Ammon's horn (tissue), 1 donor: ENCODE measurements at regions not wholly inside any gene's neighbourhood (a gene's known extent, or its start where the extent isn't known, plus 50 kb on each side); places are given as distances from the start of the nearest gene placed in this dataset.
"Not testable (repeated sequence)": the region's sequence is repeated elsewhere in the genome, so short reads cannot be mapped to it uniquely, and the experiment has no call there.

Experiments used
- DNase-seq: peaks from one replicate; pipeline ENCODE4 v3.0.0-alpha.2; 2016; ENCODE audit warnings: low spot score

DNA sequence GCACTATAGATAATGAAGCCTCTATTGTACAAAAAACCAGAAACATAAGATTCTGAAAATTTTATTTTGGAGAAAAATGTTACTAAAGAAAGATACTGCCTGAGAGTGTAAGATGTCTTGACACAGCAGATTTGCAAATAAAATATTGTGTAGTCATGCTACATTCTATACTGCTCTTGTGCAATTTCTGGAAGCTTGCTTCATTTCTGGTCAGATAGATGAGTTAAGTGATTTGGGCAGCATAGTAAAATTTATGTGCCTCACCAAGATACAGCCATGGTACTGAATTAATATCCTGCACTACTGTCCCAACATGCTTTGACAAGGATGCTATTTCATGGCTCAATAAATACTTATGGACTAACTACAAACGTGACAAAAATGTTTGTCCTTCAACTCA, 55.1 kb upstream of the STARD13 start:
- DNase-seq = no peak

DNA sequence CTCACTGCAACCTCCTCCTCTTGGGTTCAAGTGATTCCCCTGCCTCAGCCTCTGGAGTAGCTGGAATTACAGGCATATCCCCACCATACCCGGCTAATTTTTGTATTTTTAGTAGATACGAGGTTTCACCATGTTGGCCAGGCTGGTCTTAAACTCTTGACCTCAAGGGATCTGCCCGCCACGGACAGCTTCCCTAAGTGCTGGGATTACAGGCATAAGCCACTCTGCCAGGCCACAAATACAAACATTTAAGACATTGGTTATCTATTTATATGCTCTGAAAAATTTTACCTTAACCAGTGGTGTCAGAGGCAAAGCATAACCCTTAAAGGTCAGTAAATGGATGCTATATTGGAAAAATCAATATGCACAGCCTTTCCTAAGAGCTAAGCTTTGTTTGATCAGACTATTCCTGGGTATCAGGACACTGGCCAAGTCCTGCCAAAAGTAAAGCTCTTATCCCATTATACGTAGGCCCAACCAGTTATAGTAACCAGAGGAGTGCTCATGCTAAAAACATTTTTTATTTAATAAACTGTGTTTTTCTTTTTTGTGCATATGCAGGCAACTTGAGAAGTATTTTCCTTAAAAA, 56.4 kb upstream of the STARD13 start:
- DNase-seq = no peak

DNA sequence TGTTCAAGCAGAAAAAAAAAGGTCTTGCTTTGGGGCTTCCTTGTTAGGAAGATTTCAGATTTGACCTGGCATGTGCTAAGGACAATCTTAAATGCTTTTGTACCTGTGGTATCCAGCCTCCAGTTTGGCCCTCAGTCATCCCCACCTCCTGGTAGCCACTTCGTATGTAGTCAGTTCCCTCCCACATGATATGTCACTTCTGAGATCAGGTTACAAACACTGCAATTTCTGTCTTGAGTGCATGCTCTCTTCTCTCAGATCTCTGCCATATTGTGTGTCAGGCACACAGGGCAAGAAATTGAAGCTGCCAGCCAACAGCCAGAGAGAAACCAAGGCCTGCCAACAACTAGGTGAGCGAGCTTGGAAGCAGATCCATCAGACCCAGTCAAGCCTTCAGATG, 60.3 kb upstream of the STARD13 start:
- DNase-seq = no peak

DNA sequence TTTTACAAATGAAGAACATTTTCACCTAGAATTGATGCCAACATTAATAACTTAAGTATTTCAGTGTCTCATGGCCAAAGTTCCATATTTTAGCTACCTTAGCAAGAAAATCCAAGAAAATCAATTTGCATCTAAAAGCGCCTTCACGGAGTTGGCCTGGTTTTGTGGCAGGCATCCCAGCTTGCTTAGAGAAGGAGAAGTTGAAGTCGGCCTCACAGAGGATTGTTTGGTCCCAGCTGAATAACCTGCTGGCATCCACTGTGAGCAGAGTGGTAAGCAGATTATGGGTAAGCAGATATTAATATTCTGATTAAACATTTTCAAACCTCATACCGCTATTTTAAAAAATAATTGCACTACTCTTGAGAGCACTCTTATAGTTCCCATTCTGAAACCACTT, 62.3 kb upstream of the STARD13 start:
- peak; percentile 74 for DNase-seq

DNA sequence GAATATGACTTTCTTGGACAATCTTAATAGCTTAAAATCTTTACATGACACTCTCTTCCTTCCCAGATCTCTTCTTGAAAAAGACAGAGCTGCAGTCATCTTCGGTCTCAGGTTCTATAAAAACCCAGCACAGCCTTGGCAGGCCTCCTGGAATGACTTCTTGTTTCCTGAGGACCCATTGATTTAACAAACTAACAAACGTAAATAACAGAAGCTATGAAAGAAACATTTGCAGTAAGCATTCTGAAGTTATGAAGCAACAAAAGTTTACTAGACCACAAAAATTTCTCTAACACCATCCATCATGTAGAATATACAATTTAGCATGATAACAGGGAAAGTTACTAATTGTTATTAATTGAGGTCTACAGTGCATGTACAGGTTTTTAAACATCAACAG, 62.8 kb upstream of the STARD13 start:
- no peak for DNase-seq

DNA sequence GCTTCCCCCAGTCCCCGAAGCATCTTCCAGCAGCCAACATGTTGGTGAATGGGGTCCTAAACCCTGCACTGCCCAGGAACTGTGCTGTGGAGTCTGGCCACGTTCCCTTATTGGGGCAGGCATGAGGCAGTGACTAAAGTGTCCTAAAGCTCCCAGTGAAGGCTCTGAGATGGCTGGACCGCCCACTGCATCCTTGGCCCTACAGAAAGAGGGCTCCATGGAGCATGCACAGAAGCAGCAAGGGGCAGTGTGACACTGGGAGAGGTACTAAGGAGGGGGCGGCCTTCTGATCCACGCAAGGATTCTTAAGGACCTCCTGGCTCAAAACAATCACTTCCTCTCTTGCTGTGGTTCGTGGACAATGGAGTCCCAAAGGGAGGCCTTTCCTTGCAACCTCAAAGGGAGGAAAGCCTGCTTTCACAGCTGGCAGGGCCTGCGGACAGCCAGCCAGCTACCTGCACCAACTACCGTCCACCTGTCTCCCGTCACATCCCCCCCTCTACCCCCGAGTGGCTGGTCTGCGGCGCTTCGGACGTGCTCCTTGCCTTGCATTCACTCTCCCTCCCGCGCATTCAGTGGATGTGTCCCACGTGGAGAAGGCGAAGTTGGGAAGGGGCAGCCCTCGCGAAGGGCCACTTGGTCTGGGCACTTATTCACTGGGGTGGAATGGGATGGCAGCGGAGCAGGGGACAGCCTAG, 63.9 kb upstream of the STARD13 start:
- DNase-seq = peak; percentile 32

DNA sequence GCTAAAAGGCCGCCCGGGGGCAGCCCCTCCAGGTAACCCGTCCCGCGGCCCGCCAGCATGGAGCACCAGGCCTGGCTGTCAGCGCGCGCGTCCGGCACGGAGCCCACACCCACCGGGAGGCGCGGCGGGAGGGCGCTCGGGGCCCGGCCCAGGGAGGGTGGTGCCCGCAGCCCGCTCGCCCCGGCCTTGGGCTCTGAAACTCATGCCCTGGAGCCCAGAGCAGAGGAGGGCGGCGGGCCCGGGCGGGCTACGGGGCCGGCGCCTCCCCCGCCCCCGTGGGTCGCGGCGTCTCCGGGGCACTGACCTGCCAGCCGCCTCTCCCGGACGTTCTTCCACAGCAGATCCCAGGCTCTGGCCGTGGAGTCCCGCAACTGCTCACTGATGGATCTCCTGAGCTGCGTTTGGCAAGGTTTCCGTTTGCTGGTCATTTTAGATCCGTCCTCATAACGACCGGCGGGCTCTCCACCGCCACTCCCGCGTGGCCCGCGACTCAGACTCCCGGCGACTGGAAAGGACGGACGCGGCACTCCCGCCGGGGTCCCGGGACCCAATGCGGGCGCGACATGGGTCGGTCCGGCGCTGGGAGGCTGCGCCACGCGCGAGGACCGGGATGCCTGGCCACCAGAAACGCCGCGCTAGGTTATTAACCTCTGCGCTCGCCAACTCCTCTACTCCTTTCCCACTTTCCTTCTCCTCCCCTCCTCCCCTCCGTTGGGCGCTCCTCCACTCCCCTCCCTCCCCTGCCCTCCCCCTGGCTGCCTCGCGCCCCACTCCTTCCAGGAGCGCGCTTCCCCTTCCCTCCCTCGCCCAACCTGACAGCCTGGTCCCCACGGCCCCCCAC, 64.7 kb upstream of the STARD13 start:
- DNase-seq = peak; percentile 52

DNA sequence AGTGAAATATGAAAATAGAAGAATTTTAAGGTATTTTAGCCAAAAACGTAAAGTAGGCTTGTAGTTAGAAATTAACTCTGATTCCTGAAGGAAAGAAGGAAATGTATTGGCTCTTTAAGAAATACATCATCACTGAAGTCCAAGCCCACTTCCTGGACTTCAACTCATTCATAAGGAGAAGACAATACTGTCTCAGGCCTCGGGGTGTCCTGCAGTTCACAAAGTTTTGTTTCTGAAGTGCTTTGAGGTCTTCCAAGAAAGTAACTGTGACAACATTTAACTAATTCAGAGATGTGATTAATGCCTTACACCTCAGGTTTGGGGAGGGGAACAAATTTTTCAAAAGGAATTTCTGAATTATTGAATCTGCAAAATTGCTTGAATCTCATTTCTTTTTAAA, 65.8 kb upstream of the STARD13 start:
- no peak for DNase-seq

DNA sequence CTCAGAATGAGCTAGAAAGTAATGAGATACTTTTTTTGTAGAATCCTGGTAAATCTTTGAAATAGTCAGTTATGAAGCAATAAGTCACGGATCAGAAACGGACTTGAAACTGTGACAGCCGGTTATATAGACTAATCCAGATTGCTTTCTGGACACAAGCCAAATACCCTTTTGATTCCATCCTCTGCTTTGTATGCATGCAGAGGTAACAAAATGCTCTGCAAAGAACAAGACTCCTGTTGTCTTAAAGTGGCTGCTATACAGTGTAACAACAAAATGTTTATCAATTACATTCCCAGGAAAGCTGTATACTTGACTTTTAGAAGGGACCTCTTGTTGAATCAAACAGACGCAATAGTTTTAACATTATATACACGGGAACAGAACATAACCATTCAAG, 66.5 kb upstream of the STARD13 start:
- DNase-seq = no peak

DNA sequence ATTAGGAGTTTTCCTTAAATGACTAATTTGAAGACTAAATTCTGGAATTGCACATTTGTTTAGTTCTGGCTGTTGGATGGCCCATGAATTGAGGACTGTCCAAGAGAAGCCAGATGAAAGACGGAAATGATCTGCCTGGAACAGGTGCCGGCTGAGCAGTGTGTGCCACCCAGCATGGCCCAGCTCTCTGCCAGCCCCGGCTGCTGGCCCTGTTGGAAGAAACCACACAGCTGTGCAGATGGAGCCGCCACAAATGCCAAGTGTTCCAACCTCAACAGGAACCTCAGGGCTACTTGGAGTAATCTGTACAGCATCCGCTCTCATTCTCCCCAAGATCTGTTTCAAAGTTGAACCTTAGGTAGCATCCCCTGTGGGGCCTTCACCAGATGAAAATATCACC, 67.0 kb upstream of the STARD13 start:
- peak; percentile 40 for DNase-seq

DNA sequence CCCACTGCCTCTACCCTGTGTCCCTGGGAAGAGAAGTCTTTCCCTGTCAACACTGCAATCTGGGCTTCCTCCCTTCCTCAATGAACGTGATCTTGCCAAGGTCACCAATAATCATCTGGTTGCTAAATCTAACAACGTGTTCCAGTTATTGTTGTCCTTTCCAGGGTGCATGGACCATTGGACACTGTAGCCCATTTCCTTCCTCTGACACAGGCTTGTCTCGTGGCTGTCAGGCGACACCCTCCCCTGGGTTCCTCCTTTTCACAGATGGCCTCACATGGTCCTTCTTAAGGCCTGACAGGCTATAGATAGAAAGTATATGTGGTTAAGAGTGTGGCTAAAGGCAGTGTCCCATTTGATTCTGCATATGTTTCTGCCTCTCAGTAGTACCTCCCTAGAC, 67.7 kb upstream of the STARD13 start:
- peak; percentile 72 for DNase-seq

DNA sequence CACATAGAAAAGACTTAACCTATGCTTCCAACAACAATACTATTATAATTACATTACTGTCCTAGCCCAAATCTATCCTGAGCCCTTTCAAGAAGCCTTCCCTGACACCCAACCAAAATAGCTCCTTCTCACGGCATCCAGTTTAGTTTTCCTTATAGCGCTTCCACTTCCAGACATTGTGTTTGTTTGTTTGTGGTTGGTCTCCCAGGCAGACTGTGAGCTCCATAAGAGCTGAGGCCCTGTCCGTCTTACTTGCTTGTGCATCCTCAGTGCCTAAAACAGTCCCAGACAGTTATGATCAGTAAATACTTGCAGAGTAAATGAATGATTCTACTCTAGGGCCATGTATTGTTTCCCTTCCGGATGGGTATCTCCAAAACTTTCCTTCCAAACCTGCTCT, 68.1 kb upstream of the STARD13 start:
- DNase-seq = no peak

DNA sequence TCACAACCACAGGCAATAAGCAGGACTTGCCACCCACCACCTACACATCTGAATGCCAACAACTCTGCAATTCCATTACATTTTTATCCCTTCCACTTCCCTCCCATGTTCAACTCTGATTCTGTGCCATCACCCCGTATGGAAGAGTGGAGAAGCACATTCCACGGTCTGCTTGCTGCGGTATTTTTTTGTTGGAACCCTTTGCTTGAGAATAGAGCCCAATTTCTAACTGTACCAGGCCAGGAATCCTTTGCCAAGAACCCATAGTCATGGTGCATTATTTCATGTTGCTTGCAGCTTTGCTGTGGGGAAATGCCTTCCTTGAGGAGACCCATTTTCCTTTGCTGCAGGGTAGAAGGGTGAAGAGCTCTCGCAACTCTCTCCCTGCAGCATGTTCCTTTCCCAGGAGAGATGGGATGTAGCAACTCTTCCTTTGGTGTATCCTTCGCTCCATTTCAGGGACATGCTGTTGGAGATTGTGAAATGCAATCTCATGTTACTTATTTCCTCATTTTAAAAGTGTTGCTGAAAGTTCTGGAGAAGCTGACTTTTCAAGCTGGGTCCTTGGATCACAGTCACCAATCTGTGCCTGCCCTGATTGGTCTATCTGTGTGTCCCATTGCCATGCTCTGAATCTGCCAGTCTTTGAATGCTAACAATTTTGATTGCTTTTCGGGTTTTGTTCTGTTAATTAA, 69.8 kb upstream of the STARD13 start:
- peak; percentile 42 for DNase-seq

DNA sequence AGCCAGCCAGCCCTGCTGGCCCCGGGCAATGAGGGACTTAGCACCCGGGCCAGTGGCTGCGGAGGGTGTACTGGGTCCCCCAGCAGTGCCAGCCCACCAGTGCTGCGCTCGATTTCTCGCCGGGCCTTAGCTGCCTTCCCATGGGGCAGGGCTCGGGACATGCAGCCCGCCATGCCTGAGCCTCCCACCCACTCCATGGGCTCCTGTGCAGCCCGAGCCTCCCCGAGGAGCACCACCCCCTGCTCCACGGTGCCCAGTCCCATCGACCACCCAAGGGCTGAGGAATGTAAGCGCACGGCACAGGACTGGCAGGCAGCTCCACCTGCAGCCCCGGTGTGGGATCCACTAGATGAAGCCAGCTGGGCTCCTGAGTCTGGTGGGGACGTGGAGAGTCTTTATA, 72.5 kb upstream of the STARD13 start:
- not testable (repeated sequence) for DNase-seq

DNA sequence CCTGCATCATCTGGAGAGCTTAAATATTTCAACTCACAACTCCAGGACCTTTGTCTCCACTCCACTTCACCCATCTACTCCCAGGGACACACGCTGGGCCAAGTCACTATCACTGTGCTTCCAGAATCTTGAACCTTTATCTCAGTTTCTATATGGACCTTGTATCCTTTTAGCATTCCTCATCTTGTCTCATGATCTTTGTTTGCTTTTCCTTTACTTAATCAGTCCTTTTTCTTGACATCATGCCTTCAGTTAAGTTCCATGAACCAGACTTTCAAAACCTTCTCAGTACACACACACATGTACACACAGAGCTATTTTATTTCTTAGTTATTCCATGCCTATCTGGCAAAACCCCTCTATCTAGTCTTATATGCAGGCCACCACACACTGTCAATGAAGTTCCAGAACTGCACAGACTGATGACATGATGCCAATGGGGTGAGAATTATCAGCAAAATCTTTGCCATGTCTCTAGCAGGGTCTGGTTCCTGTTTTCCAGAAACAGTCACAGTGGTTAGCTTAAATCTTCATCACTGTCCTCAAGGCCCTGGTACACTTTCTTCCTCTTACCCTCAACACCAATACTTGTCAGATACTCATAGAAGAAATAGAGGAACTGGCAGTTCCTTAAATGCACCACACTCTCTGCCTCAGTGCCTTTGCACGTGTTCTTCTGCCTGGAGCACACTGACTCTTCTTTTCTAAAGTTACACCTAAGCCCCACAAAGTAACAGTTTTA, 77.6 kb upstream of the STARD13 start:
- peak; percentile 63 for DNase-seq

DNA sequence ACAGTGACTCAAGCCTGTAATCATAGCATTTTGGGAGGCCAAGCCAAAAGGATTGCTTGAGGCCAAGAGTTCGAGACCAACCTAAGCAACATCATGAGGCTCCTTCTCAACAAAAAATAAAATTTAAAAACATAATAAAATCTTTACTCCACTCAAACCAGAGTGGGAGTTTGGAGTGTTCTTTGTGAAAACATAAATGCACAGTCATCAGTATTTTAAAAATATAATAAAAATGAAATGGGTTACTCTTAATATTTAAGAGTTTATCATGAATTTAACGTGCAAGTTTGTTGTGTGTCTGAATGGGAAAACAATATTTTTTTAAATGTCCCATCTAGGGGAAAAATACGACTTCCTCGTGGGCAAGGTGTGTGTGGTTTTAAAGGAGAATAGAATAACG, 78.6 kb upstream of the STARD13 start:
- no peak for DNase-seq

DNA sequence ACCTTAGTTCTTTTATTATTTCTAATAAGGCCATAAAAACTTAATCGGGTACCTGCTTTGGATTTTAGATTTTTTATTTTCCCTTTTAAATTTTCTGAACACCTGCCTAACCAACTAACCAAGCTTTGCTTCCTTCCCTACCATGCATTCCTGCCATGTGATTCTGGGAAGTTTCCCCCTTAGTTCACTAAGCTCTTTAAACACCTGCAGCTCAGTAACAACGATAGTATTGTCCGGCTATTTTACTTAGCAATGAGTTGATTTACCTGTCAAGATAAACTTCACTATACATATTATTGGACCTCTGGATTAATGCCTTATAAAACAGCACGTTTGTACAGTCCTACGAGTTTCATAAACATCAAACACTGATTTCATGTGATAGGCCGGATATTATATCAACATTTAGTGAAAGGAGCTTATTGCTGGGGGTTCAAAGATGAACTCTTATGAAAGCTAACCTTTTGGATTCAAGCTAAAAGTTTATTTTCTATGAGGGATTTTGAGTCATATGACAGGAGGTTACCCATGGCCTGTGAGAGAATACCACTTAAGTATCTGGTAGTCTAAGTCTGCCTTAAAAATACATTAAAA, 81.0 kb upstream of the STARD13 start:
- DNase-seq = no peak

DNA sequence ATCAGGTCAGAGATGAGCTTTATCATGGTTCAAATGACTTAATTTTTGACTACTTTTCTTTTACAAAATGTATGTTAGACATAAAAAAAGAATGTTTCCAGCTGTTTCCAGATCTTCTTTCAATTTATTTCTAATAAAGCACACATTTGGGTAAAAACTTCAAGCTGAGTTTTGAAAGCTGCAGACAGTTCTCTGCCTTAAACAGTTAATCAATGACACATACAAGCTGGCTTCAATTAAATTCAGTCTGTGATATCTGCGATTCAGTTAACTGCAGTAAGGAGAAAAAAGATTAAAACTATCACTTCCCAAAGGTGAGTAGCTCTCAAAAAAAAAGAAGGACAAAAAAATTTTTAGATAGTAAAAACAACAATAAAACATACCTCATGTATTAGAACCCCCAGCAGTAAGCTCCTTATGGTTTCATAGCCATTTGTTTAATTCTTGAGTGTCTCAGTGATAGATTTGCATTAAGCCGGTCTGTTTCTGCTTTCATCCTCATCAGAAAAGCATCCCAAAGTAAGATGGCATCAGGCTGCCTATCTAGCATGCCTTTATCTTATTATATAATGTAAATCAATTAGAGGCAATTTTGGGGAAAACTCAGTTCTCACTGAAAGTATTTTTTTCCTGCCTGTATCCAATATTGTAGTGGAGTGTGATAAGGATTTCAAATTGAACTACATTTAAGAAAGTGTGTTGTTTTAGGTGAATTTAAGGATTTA, 81.8 kb upstream of the STARD13 start:
- no peak for DNase-seq

DNA sequence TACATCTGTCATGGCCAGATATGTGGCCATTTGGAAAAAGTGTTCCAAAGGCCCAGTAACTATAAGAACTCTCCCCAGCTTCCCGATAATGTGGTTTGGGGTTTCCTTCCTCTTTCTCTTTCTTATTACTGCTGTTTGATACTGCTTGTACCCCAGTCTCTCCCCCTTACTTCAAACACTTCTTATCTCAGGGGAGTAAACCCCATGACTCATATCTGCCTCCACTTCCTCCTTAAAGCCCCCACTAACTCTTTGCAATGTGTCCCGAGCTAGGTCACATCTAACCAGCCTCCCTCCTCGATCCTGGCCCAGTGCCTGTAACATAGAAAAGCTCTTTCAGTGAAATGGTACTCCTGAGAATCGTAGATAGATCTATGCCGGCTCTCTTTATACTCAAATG, 82.4 kb upstream of the STARD13 start:
- peak; percentile 14 for DNase-seq

DNA sequence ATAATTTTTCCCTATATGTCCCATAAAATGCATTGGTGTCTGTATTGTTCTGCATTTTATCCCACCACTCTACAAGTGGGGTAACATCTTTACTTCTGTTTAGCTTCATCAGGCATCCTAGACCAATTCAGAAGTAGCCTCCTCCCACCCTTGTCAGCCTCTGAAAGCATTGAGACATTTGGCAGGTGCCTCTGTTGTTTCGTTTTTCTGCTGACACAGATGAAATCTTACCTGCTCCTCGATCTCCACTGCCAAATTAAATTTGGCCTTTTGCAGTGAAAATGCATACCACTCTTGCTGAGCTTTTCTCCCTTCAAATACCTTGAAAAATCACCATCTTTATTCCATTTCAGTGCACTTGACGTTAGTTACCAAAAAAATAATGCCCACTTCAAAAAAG, 83.5 kb upstream of the STARD13 start:
- DNase-seq = no peak
